H9 (cell line): ENCODE measurements at regions not wholly inside any gene's neighbourhood (a gene's known extent, or its start where the extent isn't known, plus 50 kb on each side); places are given as distances from the start of the nearest gene placed in this dataset.

Experiments
- DNase-seq: peaks from one replicate; pipeline ENCODE4 v3.0.0-alpha.2; 2017
- H2AFZ ChIP-seq: one replicate; pipeline ENCODE4 v1.6.1; 2013; ENCODE audit warnings: mild to moderate bottlenecking, low read length, control low read depth, moderate library complexity
- H2AK5ac ChIP-seq: 2 replicates; pipeline ENCODE4 v1.6.1; 2013; ENCODE audit warnings: low read length, control low read depth, mixed read lengths; ENCODE audit not compliant: insufficient read length
- H2BK120ac ChIP-seq: one replicate; pipeline ENCODE4 v1.6.1; 2013; ENCODE audit warnings: low read depth, mild to moderate bottlenecking, low read length, control low read depth, inconsistent platforms; ENCODE audit not compliant: poor library complexity, severe bottlenecking
- H2BK12ac ChIP-seq: 2 replicates; pipeline ENCODE4 v1.6.1; 2013; ENCODE audit warnings: low read length, control low read depth, mixed read lengths, low read depth; ENCODE audit not compliant: insufficient read length
- H2BK15ac ChIP-seq: 2 replicates; pipeline ENCODE4 v1.6.1; 2013; ENCODE audit warnings: low read depth, low read length, control low read depth
- H2BK20ac ChIP-seq: one replicate; pipeline ENCODE4 v1.6.1; 2013; ENCODE audit warnings: low read depth, mild to moderate bottlenecking, low read length, control low read depth, inconsistent platforms; ENCODE audit not compliant: poor library complexity, severe bottlenecking
- H2BK5ac ChIP-seq: 2 replicates; pipeline ENCODE4 v1.6.1; 2013; ENCODE audit warnings: low read length, control low read depth, mixed read lengths; ENCODE audit not compliant: insufficient read length
- H3K14ac ChIP-seq: 2 replicates; pipeline ENCODE4 v1.6.1; 2013; ENCODE audit warnings: low read length, control low read depth; ENCODE audit not compliant: insufficient read depth
- H3K18ac ChIP-seq: 2 replicates; pipeline ENCODE4 v1.6.1; 2013; ENCODE audit warnings: low read depth, mild to moderate bottlenecking, mixed read lengths, low read length, control low read depth; ENCODE audit not compliant: insufficient read length
- H3K23ac ChIP-seq: 2 replicates; pipeline ENCODE4 v1.6.1; 2013; ENCODE audit warnings: low read length, control low read depth, mixed read lengths, low read depth; ENCODE audit not compliant: insufficient read length
- H3K23me2 ChIP-seq: 2 replicates; pipeline ENCODE4 v1.6.1; 2013; ENCODE audit warnings: low read depth, mild to moderate bottlenecking, mixed read lengths, low read length, control low read depth; ENCODE audit not compliant: insufficient read length, poor library complexity, severe bottlenecking
- H3K27ac ChIP-seq: 2 replicates; pipeline ENCODE4 v1.5.1; 2013; ENCODE audit warnings: low read length, control low read depth, mixed read lengths, low read depth; ENCODE audit not compliant: insufficient read length
- H3K27me3 ChIP-seq: 2 replicates; pipeline ENCODE4 v1.6.1; 2013; ENCODE audit warnings: low read length, control low read depth, inconsistent platforms; ENCODE audit not compliant: insufficient read depth
- H3K4ac ChIP-seq: 2 replicates; pipeline ENCODE4 v1.6.1; 2013; ENCODE audit warnings: low read depth, mild to moderate bottlenecking, control low read depth, inconsistent platforms, low read length, moderate library complexity
- H3K4me1 ChIP-seq: 2 replicates; pipeline ENCODE4 v1.6.1; 2013; ENCODE audit warnings: low read length, control low read depth, inconsistent platforms; ENCODE audit not compliant: insufficient read depth
- H3K4me2 ChIP-seq: 2 replicates; pipeline ENCODE4 v1.6.1; 2013; ENCODE audit warnings: low read length, control low read depth, mixed read lengths; ENCODE audit not compliant: insufficient read length, insufficient read depth
- H3K56ac ChIP-seq: 2 replicates; pipeline ENCODE4 v1.6.1; 2013; ENCODE audit warnings: low read depth, mild to moderate bottlenecking, mixed read lengths, low read length, control low read depth; ENCODE audit not compliant: insufficient read length
- H3K79me1 ChIP-seq: 2 replicates; pipeline ENCODE4 v1.6.1; 2013; ENCODE audit warnings: low read depth, mild to moderate bottlenecking, moderate library complexity, low read length, control low read depth, inconsistent platforms; ENCODE audit not compliant: insufficient read depth, poor library complexity, severe bottlenecking
- H3K79me2 ChIP-seq: 2 replicates; pipeline ENCODE4 v1.6.1; 2013; ENCODE audit warnings: low read length, control low read depth, inconsistent platforms; ENCODE audit not compliant: insufficient read depth
- H3K9ac ChIP-seq: 2 replicates; pipeline ENCODE4 v1.6.1; 2013; ENCODE audit warnings: low read length, control low read depth, mixed read lengths; ENCODE audit not compliant: insufficient read length; ENCODE audit errors: extremely low read depth
- H3K9me3 ChIP-seq: one replicate; pipeline ENCODE4 v1.6.1; 2013; ENCODE audit warnings: low read depth, low read length, inconsistent platforms; ENCODE audit not compliant: control insufficient read depth
- H3T11ph ChIP-seq: one replicate; pipeline ENCODE4 v1.6.1; 2013; ENCODE audit warnings: mild to moderate bottlenecking, low read length, control low read depth, inconsistent platforms
- H4K20me1 ChIP-seq: one replicate; pipeline ENCODE4 v1.6.1; 2013; ENCODE audit not compliant: control insufficient read depth, insufficient read length, insufficient read depth
- H4K5ac ChIP-seq: 2 replicates; pipeline ENCODE4 v1.6.1; 2013; ENCODE audit warnings: low read depth, mild to moderate bottlenecking, mixed read lengths, low read length, control low read depth; ENCODE audit not compliant: insufficient read length
- H4K8ac ChIP-seq: replicated peaks from 2 replicates; pipeline ENCODE4 v1.6.1; 2013; ENCODE audit warnings: low read length, control low read depth, mixed read lengths, low read depth; ENCODE audit not compliant: insufficient read length
- H4K91ac ChIP-seq: 2 replicates; pipeline ENCODE4 v1.6.1; 2013; ENCODE audit warnings: low read depth, mild to moderate bottlenecking, moderate library complexity, mixed read lengths, low read length, control low read depth; ENCODE audit not compliant: insufficient read length
- H3K27ac Mint-ChIP-seq, 3 experiments: 2 replicates in 2 of 3; 3 replicates in 1 of 3; pipeline ENCODE4 v1.8.0; 2020 to 2021; ENCODE audit warnings: mixed read lengths in 3 of 3, mild to moderate bottlenecking in 1 of 3, moderate library complexity in 1 of 3
- H3K27me3 Mint-ChIP-seq: 2 replicates; pipeline ENCODE4 v1.8.0; 2021; ENCODE audit warnings: low read depth, mild to moderate bottlenecking, moderate library complexity, mixed read lengths
- H3K36me3 Mint-ChIP-seq, 3 experiments: 2 replicates in 2 of 3; 3 replicates in 1 of 3; pipeline ENCODE4 v1.8.0; 2020 to 2021; ENCODE audit warnings: low read depth in 3 of 3, mixed read lengths in 3 of 3; ENCODE audit not compliant: insufficient read depth in 1 of 3
- H3K4me1 Mint-ChIP-seq, 2 experiments: 2 replicates each; pipeline ENCODE4 v1.8.0; 2020; ENCODE audit warnings: mixed read lengths in 2 of 2
- H3K4me3 Mint-ChIP-seq, 2 experiments: 2 replicates in 1 of 2; 3 replicates in 1 of 2; pipeline ENCODE4 v1.8.0; 2020 to 2021; ENCODE audit warnings: mild to moderate bottlenecking in 2 of 2, mixed read lengths in 2 of 2, moderate library complexity in 1 of 2
- H3K9me3 Mint-ChIP-seq, 2 experiments: 2 replicates in 1 of 2; 3 replicates in 1 of 2; pipeline ENCODE4 v1.8.0; 2020; ENCODE audit warnings: mild to moderate bottlenecking in 2 of 2, mixed read lengths in 2 of 2, moderate library complexity in 1 of 2
- WGBS: extraction: QIAGEN DNeasy Blood & Tissue Kit; methylation state at CpG from one replicate; pipeline ENCODE4 v1.1.7; 2013; ENCODE audit warnings: missing lambda C conversion rate, low lambda C conversion rate, mixed read lengths; ENCODE audit not compliant: insufficient read length; ENCODE audit errors: extremely low coverage; 5-methylcytosine and 5-hydroxymethylcytosine counted together
- TF ChIP-seq, protein P1 (sequence below): fragments of 200-600 bp; sonication (generic); conservative IDR thresholded peaks from 3 replicates; pipeline ENCODE4 v1.8.0; 2021; ENCODE audit warnings: antibody characterized with exemption, mild to moderate bottlenecking

- no peak overlapping the region for H3K27ac Mint-ChIP-seq
- H3K9me3 Mint-ChIP-seq, result peaks cover 10% of the 10 kb centered on the region in 2 experiments; a peak in 4 of 5 replicates
Measured at GRCh38 chr10:46171661-46172060, 115.1 kb upstream of the ANTXRL start.

More at GRCh38 chr10:46171661-46172060, 115.1 kb upstream of the ANTXRL start:
- no peaks in the 10 kb centered on the region for H3K23me2 ChIP-seq
- no peak overlapping the region for H2BK20ac ChIP-seq
- H3K4ac ChIP-seq, result no peak overlapping the region
- H4K91ac ChIP-seq, result no peak overlapping the region
- Mint-ChIP-seq H3K27me3 (peaks cover 3% of the 10 kb centered on the region; the same call in 1 of the 2 replicates), H3K4me3 (no peak overlapping the region), H3K4me1 (peaks cover 10 to 11% of the 10 kb centered on the region in 2 experiments), H3K36me3 (peaks cover 0 to 9% (median 0%) of the 10 kb centered on the region in 3 experiments; a peak in 3 of 7 replicates)
- H3K27ac ChIP-seq, result no peak overlapping the region
- no peak overlapping the region for H2BK15ac ChIP-seq
- no peak overlapping the region for H2AFZ ChIP-seq
- no peak overlapping the region for H4K8ac ChIP-seq
- no peak overlapping the region for H4K5ac ChIP-seq
- no peaks in the 10 kb centered on the region for H3K9me3 ChIP-seq
- no peak overlapping the region for H3K9ac ChIP-seq
- WGBS, result no CpG with 5 or more reads among the region's 3 CpGs
- H3K4me2 ChIP-seq, result no peak overlapping the region
- no peak overlapping the region for H2BK120ac ChIP-seq
- H2AK5ac ChIP-seq, result no peak overlapping the region
- H3K4me1 ChIP-seq, result no peaks in the 10 kb centered on the region
- H2BK12ac ChIP-seq, result no peak overlapping the region
- no peak overlapping the region for H3K18ac ChIP-seq
- no peaks in the 10 kb centered on the region for H3K27me3 ChIP-seq
- TF ChIP-seq, protein P1, sequence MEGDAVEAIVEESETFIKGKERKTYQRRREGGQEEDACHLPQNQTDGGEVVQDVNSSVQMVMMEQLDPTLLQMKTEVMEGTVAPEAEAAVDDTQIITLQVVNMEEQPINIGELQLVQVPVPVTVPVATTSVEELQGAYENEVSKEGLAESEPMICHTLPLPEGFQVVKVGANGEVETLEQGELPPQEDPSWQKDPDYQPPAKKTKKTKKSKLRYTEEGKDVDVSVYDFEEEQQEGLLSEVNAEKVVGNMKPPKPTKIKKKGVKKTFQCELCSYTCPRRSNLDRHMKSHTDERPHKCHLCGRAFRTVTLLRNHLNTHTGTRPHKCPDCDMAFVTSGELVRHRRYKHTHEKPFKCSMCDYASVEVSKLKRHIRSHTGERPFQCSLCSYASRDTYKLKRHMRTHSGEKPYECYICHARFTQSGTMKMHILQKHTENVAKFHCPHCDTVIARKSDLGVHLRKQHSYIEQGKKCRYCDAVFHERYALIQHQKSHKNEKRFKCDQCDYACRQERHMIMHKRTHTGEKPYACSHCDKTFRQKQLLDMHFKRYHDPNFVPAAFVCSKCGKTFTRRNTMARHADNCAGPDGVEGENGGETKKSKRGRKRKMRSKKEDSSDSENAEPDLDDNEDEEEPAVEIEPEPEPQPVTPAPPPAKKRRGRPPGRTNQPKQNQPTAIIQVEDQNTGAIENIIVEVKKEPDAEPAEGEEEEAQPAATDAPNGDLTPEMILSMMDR, result no peak
- H3K79me2 ChIP-seq, result no peaks in the 10 kb centered on the region
- H3K79me1 ChIP-seq, result no peaks in the 10 kb centered on the region
- no peak for DNase-seq
- H2BK5ac ChIP-seq, result no peak overlapping the region
- H3T11ph ChIP-seq, result no peak overlapping the region
- H4K20me1 ChIP-seq, result no peaks in the 10 kb centered on the region
- H3K14ac ChIP-seq, result no peak overlapping the region
- H3K56ac ChIP-seq, result no peak overlapping the region
- H3K23ac ChIP-seq, result no peak overlapping the region
